Epidermal melanocyte (primary cell): ENCODE measurements at regions not wholly inside any gene's neighbourhood (a gene's known extent, or its start where the extent isn't known, plus 50 kb on each side); places are given as distances from the start of the nearest gene placed in this dataset.
"Not testable (repeated sequence)": the region's sequence is repeated elsewhere in the genome, so short reads cannot be mapped to it uniquely, and the experiment has no call there.

Source experiments
- DNase-seq: peaks from one replicate; pipeline ENCODE4 v3.0.0; 2011; ENCODE audit warnings: low spot score; ENCODE audit not compliant: insufficient read length

GRCh38 chr13:58343076-58343475 is 711.5 kb downstream of the PCDH17 start:
- no peak for DNase-seq

GRCh38 chr13:58352100-58352499 is 720.6 kb downstream of the PCDH17 start:
- DNase-seq: not testable (repeated sequence)

- DNase-seq: no peak
These were observed 738.4 kb downstream of the PCDH17 start for GRCh38 chr13:58369936-58370335.

GRCh38 chr13:58376349-58376748 is 744.8 kb downstream of the PCDH17 start:
- no peak for DNase-seq

- DNase-seq: no peak
These were observed 745.2 kb downstream of the PCDH17 start for GRCh38 chr13:58376775-58377174.

- no peak for DNase-seq
These were observed 747.7 kb downstream of the PCDH17 start for GRCh38 chr13:58379221-58379620.

GRCh38 chr13:58385336-58385735 is 753.8 kb downstream of the PCDH17 start:
- not testable (repeated sequence) for DNase-seq

GRCh38 chr13:58397596-58398387 is 766.2 kb downstream of the PCDH17 start:
- DNase-seq: no peak

- DNase-seq: no peak
These were observed 767.7 kb downstream of the PCDH17 start for GRCh38 chr13:58399263-58399662.

GRCh38 chr13:58406545-58406944 is 775.0 kb downstream of the PCDH17 start:
- no peak for DNase-seq

GRCh38 chr13:58429917-58430316 is 798.4 kb downstream of the PCDH17 start:
- no peak for DNase-seq

GRCh38 chr13:58434943-58435342 is 803.4 kb downstream of the PCDH17 start:
- no peak for DNase-seq

GRCh38 chr13:58437427-58437826 is 805.9 kb downstream of the PCDH17 start:
- DNase-seq: no peak

- no peak for DNase-seq
These were observed 815.4 kb downstream of the PCDH17 start for GRCh38 chr13:58446979-58447378.

GRCh38 chr13:58452123-58452623 is 820.6 kb downstream of the PCDH17 start:
- DNase-seq: no peak

GRCh38 chr13:58455094-58455493 is 823.5 kb downstream of the PCDH17 start:
- no peak for DNase-seq

GRCh38 chr13:58461217-58461616 is 829.7 kb downstream of the PCDH17 start:
- DNase-seq: no peak

GRCh38 chr13:58463841-58464240 is 832.3 kb downstream of the PCDH17 start:
- no peak for DNase-seq

GRCh38 chr13:58467176-58467575 is 835.6 kb downstream of the PCDH17 start:
- DNase-seq: no peak

GRCh38 chr13:58472483-58472882 is 840.9 kb downstream of the PCDH17 start:
- DNase-seq: no peak

GRCh38 chr13:58474581-58474980 is 843.0 kb downstream of the PCDH17 start:
- DNase-seq: no peak

GRCh38 chr13:58476206-58476918 is 844.8 kb downstream of the PCDH17 start:
- DNase-seq: no peak

GRCh38 chr13:58478858-58479257 is 847.3 kb downstream of the PCDH17 start:
- no peak for DNase-seq
